GM21717 (cell line): ENCODE measurements at regions not wholly inside any gene's neighbourhood (a gene's known extent, or its start where the extent isn't known, plus 50 kb on each side); places are given as distances from the start of the nearest gene placed in this dataset.

ENCODE experiments used
- ATAC-seq: cut with Tn5 transposase; IDR thresholded peaks from one replicate; pipeline ENCODE4 v1.9.1; 2021; ENCODE audit warnings: mild to moderate bottlenecking, moderate library complexity; ENCODE audit not compliant: unreplicated experiment

DNA sequence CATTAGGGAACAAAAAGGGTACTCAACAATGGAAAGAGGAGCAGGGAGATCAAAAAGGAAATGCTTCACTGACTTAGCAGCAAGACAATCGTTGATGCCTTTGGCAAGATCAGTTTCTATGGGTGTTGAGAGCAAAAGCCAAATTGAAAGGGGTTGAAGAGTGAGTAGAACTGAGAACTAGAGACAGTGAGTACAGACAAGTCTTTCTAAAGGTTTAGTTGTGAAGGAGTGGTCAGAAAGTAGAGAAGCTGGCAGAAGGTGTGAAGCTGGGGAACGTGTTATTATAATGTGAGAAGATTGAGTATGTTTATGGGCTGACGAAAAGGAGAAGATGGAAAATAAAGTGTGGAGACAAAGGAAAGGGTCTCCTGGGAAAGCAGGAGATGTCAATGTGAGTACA is 221.2 kb upstream of the USP25 start:
- ATAC-seq = no peak

DNA sequence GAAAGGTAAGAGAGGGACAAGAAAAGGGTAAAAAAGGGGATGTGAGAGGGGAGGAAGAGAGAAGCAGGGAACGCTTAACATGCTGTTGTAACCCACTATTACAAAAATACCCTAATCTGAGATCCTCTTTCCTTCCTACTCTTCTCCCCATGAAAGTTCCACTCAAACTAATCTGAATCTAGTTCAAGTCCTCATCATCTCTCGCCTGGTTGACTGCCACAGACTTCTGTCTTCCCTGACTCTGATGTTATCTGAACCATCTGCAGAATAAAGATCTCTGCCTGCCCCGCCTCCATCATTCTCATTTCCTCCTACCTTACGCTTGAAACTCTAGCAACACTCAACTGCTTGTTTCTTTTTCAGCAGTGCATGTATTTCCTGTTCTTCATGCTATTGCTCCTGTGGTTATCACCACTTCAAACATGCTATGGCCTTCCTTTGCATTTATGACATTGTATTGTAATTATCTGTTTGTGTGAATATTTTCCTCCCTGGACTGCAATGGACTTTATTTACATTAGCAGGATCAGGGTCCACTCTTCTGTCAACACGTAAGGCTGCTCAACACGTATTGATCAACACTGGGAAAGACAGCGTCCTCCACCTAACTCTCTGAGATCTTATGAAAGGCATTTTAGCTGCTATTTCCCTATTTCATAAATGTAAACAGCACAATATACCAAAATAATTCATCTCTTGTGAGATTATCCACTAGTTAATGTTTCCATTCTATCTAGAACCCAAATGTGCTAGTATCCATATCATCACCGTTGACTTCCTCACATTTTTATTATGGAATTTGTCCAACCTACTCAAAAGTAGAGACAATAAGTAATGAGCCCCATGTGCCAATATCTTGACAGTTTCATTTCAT is 215.5 kb upstream of the USP25 start:
- peak; percentile 98 for ATAC-seq

DNA sequence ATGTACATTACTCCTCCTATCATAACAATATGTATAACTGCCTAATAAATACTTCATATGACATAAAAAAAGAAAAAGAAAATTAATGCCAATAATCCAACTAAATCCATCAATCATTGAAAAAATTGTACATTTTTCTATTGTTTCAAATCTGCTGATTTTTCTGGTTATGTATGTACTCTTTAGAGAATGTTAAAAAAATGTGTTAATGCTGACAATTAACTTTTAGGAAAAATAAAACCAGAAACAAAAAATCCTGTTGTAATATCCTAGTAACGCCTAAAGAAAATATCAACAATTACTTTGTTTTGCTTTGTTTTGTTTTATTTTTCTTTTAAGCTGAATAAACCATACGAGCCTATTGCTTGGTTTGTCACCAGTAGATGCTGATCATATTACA is 213.9 kb upstream of the USP25 start:
- ATAC-seq = no peak

DNA sequence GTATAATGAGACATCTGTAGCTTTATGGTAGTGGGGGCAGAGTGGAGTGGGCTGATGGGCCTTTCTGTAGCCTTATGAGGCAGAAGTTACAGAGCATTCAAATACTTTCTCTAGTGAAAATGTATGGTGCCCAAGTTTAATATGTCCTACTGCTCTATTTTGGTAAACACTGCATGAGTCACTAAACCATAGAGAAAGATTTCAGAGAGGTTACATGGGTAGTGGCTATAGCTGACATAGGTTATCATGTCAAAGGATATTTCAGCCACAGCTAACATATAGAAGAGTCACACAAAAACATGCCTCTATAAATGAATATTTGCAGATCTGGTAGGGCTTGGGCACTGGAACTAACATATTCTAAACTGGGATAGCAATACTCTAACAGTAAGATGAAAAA is 212.4 kb upstream of the USP25 start:
- no peak for ATAC-seq

DNA sequence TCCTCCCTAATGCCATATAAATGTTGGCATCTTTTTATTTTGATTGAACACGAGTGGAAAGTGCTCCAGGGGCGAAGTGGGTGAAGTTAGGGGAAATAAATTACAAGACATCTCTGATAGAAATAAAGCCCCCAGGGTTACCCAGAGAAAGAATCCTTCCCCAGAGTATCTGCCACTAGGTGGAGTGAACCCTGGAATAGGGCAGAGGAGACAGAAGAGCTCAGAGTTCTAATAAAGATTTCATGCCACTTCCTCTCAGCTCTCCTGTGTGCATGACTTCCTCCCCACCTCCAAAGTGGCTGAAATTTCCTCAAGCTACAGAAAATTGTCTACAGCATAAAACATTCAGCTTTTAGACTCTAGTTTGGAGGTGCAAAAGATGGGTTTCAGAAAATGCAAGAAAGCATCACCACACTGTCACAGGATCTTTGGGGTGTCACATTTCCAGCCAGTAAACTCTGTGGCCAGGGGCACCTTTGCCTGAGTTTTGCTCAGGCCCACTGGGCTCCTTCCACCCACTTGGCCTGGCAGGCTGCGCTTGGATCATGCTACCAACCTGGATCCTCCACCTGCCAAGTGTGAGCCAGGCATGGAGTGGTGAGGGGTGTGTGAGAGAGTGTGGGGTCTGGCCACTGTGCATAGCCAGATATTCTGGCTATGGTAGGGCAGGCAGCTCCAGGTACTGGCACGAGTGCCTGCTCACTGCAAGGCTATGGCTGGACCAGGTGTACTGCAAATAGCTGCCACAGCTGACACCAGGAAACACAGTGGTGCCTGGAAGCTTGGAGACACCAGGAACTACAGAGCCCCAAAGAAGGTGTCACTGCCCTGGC is 208.8 kb upstream of the USP25 start:
- no peak for ATAC-seq

DNA sequence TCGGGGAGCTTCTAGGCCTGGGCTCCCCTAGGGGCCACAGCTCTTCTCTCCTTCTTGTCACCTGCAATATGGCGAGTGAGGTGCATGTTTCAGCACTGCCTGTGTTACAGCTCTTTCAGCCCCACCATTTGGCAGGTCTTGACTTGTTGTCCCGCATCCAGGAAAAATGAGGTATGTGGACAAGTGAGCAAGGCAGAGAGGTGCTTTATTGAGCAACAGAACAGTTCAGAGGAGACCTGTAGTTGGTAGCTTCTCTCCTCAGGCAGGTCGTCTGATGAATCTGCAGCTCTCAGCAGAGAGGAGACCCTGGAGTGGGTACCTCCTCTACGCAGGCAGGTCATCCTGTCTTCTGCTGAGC is 208.2 kb upstream of the USP25 start:
- ATAC-seq = no peak

DNA sequence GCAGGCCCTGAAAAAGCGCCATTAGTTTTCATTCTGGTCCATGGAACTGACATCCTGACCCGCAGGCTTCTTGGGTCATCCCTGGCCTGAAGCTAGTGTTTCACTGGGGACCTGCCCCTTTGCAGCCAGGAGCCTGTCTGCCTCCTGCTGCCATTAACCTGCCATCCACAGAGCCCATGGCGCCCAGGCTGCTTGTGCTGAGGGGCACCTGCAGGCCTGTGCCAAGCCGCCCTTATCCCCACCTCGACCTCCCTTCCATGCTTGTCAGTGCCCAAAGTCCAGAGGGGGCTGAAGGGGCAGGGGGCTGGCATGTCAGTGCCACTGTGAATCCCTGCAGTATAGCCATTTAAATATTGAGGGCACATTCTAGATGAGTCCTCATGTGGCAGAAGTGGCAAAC is 207.6 kb upstream of the USP25 start:
- no peak for ATAC-seq

DNA sequence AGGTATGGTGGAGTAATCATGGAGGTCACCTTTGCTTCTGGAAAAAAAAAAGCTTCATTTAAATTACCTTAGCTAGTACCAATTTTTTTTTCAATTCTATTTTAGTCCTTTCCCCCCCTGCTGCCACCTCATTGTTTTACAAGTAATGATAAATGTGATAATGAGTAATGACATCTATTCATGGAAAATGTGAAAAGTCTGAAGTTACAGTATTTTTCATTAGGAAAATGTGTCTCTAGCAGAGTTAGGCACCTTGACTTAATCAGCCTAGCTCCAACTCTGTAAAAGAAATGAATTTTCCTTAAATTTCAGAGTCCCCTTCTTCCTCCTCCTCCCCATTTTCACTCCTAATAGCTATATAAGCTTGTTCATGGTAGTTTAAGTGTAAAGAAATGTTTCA is 204.9 kb upstream of the USP25 start:
- ATAC-seq = no peak

DNA sequence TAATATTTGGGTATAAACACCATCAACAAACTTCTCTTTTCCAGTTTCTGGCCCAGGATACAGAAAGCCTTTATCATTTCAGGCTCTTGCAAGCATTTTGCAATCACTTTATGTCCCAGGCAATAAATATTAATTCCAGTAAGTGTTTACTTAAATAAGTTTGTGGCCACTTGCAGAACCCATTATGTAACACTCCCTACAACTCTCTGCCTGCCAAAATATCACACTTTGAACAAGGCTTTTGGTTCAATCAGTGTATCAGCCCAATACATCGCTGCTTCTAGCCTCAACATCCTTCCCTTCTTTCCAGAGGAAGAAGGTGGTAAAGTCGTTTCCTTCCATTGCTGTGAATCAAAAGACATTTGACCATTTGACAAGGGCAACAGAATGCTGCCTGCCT is 203.0 kb upstream of the USP25 start:
- no peak for ATAC-seq

DNA sequence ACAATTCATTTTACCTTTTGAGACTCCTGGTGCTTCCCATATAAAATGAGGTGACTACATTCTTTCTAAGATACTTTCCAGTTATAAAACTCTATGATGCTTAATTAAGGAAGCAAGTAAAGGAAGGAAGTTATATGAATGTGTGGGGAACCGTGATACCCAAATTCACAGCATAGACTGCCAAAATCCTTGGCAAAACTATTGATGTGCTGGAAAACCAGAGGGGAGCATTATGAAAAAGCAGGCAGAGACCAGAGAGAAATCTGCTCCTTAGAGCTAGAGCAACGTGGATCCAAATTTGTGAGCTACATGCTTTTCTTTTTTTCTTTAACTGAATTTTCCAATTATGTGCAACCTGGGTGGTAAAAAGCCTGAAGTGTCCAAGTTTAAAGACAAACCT is 201.4 kb upstream of the USP25 start:
- ATAC-seq = no peak

DNA sequence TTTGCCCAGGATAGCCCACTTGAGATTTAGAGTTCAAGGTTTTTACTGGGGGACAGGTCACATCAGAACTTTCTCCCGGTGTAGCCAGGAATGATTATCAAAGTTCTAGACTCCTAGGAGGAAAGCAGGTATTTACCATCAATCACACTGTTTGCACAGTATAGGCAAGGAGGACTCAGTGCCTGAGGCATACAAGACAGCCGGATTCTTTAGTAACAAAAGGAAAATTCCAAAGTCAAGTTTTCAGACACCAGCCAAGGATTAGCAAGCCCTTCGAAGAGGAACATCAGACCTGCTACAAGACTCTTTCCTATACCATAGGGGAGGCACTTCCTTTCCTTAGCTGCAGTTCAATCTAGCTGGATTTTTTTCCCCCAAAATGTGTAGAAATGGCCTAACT is 197.8 kb upstream of the USP25 start:
- ATAC-seq = no peak

DNA sequence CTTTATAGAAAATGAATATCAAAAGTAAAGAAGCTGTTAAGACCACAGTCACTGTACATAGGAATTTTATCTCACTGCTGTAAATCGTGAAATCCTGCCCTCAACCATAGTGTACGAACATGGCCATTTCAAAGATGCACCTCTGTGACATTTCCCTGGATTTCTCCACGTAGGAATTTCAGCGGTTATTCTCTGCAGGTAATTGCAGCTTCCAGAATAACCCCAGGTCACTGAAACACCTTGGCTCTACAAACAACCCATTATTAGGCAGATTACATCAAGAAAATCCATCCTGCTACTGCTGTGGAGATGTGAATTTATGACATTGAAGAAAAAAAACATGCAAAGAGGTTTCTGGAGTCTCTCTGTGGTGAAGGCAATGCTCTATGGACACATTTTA is 196.2 kb upstream of the USP25 start:
- no peak for ATAC-seq

DNA sequence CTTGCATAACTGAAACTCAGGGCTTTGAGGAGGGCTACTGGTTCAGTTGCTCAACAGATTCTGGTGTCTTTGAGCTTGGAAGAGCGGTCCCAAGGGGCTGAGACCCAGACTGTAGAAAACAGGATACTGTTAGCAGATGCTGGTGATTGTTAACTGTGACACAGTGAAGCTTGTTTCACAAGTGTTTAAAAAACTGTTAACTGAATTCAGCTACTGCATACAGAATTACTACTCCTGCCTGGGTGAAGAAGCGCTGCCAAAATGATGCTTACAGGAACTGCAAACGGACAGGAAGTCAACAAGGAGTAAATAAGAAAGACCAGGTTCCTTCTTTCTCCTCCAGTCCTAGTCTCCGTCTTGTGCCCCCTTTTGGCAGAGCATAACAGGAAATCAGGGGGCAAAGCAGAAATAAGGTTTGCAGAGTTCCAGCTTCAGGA is 195.3 kb upstream of the USP25 start:
- no peak for ATAC-seq

DNA sequence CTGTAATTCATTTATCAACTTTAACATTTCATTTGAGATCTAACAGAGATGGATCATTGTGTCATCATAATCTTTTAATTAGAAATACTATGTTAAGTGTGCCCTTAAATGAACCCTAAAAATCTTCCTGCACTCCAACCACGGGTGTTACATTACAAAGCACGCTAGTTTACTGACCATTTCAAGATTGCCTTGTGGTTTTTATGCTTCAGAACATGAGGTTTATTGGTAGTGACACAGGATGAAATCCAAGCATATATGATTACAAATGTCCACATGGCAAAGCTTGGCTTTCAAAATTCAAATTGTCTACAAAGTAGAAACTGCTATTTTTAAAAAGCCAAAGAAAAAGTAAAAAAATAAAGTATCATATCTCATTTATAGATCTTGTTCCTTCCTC is 190.4 kb upstream of the USP25 start:
- no peak for ATAC-seq

DNA sequence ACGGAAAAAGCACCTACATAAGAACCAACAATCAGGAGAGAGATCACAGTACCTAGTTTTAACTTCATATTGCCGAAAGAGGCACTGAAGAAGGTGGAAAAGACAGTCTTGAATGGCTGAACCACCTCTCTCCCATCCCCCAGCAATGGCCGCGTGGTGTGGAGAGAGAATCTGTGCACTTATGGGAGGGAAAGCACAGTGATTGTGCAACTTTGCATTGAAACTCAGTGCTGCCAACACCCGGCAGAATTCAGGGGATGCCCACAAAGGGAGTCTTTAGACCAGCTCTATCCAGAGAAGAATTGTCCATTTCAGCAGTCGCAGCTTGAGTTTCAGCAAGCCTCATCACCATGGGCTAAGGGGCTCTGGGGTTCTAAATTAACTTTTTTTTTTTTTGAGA is 186.3 kb upstream of the USP25 start:
- ATAC-seq = no peak

DNA sequence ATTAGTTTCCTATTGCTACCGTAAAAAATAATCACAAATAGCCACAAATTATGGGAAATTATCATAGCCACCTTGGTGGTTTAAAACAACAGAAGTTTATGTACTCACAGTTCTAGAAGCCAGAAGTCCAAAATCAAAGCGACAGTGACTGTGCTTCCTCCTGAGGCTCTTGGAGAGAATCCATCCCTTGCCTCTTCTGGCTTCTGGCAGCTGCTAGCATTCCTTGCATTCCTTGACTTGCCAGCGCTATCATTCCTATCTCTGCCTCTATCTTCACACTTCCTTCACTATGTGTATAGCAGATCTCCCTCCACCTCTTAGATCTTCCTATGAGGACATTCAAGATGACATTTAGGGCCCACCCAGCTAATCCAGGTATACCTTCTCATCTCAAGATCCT is 180.1 kb upstream of the USP25 start:
- ATAC-seq = no peak

DNA sequence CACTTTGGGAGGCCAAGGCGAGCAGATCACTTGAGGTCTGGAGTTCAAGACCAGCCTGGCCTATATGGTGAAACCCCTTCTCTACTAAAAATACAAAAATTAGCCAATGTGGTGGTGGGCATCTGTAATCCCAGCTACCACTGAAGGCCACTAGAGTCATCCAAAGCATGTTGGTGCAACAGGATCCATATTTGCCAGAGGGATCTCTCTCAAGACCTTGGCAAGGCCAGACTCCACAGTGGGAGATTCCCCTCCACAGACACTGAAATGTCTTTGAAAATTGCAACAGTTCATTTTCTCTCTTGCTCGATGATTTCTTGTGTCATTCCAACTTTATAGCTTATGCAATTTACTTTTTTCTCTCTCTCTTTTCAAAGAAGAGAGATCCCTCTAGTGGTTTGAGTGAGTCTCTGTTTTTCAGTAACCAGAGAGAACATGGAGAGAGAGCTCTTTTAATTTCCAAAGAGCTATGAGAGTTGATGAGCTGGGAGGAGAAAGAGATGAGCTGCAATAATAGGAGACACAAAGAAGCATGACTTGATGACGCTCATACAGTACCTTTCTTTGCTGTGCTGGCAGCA is 176.8 kb upstream of the USP25 start:
- no peak for ATAC-seq

DNA sequence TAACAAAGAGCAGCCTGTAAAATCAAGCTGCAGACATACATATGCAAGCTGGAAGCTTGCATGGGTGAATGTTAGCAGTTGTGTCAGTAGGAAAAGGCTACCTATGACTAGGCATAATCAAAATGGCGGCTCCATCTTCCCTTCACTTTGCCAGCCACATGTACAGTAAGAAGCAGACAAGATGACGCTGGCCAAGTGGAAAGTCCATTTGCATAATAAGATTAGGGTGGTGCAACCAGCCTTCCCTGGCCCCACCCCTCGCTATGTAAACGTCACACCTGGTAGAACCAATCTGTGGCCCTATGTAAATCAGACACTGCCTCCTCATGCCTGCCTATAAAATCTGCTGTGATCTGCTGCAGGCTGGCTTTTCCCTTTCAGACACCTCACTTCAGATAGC is 171.9 kb upstream of the USP25 start:
- no peak for ATAC-seq

DNA sequence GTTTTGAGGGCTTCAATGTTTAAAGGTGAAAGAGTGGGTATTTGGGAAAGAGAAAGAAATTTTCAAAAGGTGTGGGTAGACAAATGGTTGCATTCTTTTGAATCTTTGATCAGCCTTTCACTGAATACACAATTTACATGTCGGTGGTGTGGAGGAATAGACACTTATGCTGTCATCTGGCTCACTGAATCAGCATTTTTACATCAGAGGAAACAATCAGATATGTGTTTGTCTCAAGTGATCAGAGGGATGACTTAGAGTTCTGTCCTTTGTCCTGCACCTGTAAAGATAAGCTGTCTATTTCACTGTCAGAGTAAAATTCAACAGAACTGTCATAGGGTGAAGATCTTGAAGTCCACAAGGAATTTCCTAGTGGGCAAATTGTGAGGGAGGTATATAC is 170.9 kb upstream of the USP25 start:
- ATAC-seq = no peak

DNA sequence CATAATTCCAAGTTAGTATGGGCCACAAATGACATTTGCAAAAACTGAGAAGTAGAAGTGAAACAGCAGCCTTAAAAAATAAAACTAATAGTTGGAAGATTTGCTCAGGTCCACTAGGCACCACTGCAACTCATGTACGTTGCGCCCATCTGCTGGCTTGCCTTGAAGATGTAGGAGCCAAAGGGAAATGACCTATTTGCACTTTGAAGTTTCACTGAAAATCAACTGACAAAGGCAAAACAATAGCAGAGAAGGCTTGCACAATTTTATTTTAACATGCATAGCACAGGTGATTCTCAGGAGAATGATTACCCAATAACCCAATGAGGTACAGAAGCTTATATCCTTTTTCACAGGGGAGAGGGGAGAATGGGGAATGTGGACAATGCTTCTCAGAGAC is 170.1 kb upstream of the USP25 start:
- ATAC-seq = no peak

DNA sequence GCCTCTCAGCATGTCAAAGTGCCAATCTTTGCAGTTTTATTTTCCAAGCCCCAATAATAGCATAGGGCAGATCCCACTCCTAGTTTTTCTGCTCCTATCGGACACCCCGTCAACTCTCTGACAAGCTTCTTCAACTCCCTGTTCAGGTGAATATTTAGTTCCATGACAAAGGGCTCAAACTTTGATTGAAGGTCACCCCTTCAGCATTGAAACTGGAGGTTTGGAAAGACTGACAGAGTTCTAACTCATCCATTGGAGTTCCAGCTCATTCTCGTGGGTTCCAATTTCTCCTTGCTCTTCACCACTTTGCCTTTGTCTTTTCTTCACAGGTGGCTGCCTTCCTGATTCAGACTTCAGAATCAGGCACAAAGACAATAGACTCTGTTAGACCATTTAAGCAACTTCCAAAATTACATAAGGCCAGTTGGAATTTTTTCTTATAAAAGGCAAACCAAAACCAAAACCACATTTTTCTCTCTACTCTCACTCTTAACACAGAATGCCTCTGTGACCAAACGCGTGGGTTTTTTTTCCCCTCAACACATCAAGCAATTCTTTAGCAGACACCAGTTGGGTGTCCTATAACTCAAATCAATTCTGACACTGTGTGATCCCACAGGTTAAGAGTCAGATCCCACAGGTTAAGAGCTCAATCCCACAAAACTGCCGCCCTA is 169.3 kb upstream of the USP25 start:
- no peak for ATAC-seq
